CD4-positive, alpha-beta T cell (primary cell): ENCODE measurements at regions not wholly inside any gene's neighbourhood (a gene's known extent, or its start where the extent isn't known, plus 50 kb on each side); places are given as distances from the start of the nearest gene placed in this dataset.

Source experiments
- ATAC-seq: fragments of 200-7000 bp; cut with Tn5 transposase; one replicate; pipeline ENCODE4 v1.10.0; 2022; ENCODE audit warnings: mild to moderate bottlenecking; ENCODE audit not compliant: poor library complexity
- CTCF ChIA-PET: fragments of 350-600 bp; sonication (Branson Sonifier 250); formaldehyde crosslinking; loops from one replicate; lab custom pipeline; 2021; ENCODE audit warnings: antibody characterized with exemption, inconsistent platforms; lab: Charles Lee
- POLR2A ChIA-PET: fragments of 350-600 bp; sonication (Branson Sonifier 250); formaldehyde crosslinking; loops from one replicate; lab custom pipeline; 2021; ENCODE audit warnings: antibody characterized with exemption, inconsistent platforms; lab: Charles Lee
- DNase-seq, 14 experiments: peaks; one replicate each; pipeline ENCODE4 v3.0.0-alpha.2; 2013 to 2020; ENCODE audit warnings: mixed read lengths in 2 of 14
- H3K27ac ChIP-seq, 2 donors: one replicate each; pipeline versions ENCODE4 v1.5.1 to v1.7.0; 2013; ENCODE audit warnings: low read length in 2 of 2, low read depth in 1 of 2, mild to moderate bottlenecking in 1 of 2
- H3K27me3 ChIP-seq, 2 experiments: 1 replicate in 1 of 2; 2 replicates in 1 of 2; pipeline versions ENCODE4 v1.6.1 to v1.7.0; 2013; ENCODE audit warnings: low read length in 2 of 2, control low read depth in 1 of 2, mild to moderate bottlenecking in 1 of 2, moderate library complexity in 1 of 2; ENCODE audit not compliant: insufficient read depth in 2 of 2, control insufficient read depth in 1 of 2
- H3K36me3 ChIP-seq: one replicate; pipeline ENCODE4 v1.6.1; 2013; ENCODE audit warnings: low read length, control low read depth; ENCODE audit not compliant: insufficient read depth
- H3K4me1 ChIP-seq: one replicate; pipeline ENCODE4 v1.6.1; 2013; ENCODE audit warnings: low read length, control low read depth; ENCODE audit not compliant: insufficient read depth
- H3K4me3 ChIP-seq: one replicate; pipeline ENCODE4 v1.5.1; 2013; ENCODE audit warnings: mild to moderate bottlenecking, low read length, moderate library complexity
- H3K9me3 ChIP-seq, 2 experiments: 1 replicate in 1 of 2; 2 replicates in 1 of 2; pipeline versions ENCODE4 v1.6.1 to v1.7.0; 2013; ENCODE audit warnings: low read length in 2 of 2, mild to moderate bottlenecking in 2 of 2, control low read depth in 1 of 2, moderate library complexity in 1 of 2; ENCODE audit not compliant: control insufficient read depth in 1 of 2, insufficient read depth in 1 of 2
- H3K27ac Mint-ChIP-seq: one replicate; pipeline ENCODE4 v1.8.0; 2020; ENCODE audit warnings: mixed read lengths
- H3K27me3 Mint-ChIP-seq: one replicate; pipeline ENCODE4 v1.8.0; 2021; ENCODE audit warnings: mixed read lengths
- H3K36me3 Mint-ChIP-seq: one replicate; pipeline ENCODE4 v1.8.0; 2021; ENCODE audit warnings: low read depth, mixed read lengths
- H3K4me1 Mint-ChIP-seq: one replicate; pipeline ENCODE4 v1.8.0; 2021; ENCODE audit warnings: low read depth, mixed read lengths
- H3K4me3 Mint-ChIP-seq: one replicate; pipeline ENCODE4 v1.8.0; 2020; ENCODE audit warnings: mild to moderate bottlenecking, mixed read lengths
- H3K9me3 Mint-ChIP-seq: one replicate; pipeline ENCODE4 v1.8.0; 2020; ENCODE audit warnings: mixed read lengths
- CTCF ChIP-seq: fragments of 200-600 bp; IDR thresholded peaks from one replicate; pipeline ENCODE4 v1.8.0; 2022; ENCODE audit warnings: antibody characterized with exemption, mild to moderate bottlenecking
- intact Hi-C, 2 experiments: fragments of 100-400 bp; cut with DNase I in 1 of 2; cut with micrococcal nuclease in 1 of 2; formaldehyde crosslinking; loops; one replicate each; pipeline versions ENCODE4 v1.15.1 to v1.9.0; 2023 to 2025; cut with DNase I, micrococcal nuclease

GRCh38 chr9:82487935-82488312 is 499.4 kb downstream of the SPATA31D1 start:
- peaks cover 3% of the 10 kb centered on the region for H3K9me3 Mint-ChIP-seq

GRCh38 chr9:82488313-82489200 is 500.0 kb downstream of the SPATA31D1 start:
- H3K27me3 Mint-ChIP-seq = no peaks in the 10 kb centered on the region
- ChIA-PET CTCF (no interaction called here), POLR2A (no interaction called here)
- intact Hi-C loops = no loop called here
- no peaks in the 10 kb centered on the region for H3K36me3 Mint-ChIP-seq
- ATAC-seq (no peak), DNase-seq (no peak)
- H3K4me3 ChIP-seq = no peak overlapping the region
- peaks cover 3% of the 10 kb centered on the region for H3K9me3 Mint-ChIP-seq
- no peaks in the 10 kb centered on the region for H3K36me3 ChIP-seq
- no peaks in the 10 kb centered on the region for H3K9me3 ChIP-seq
- no peak overlapping the region for H3K27ac ChIP-seq
- H3K4me1 ChIP-seq = no peaks in the 10 kb centered on the region
- TF ChIP-seq CTCF = no peak
- no peak overlapping the region for H3K27ac Mint-ChIP-seq
- H3K27me3 ChIP-seq = no peaks in the 10 kb centered on the region
- H3K4me3 Mint-ChIP-seq = no peak overlapping the region
- H3K4me1 Mint-ChIP-seq = no peaks in the 10 kb centered on the region

More at GRCh38 chr9:82487935-82488312, 499.4 kb downstream of the SPATA31D1 start:
- H3K4me3 Mint-ChIP-seq = no peak overlapping the region
- Histone ChIP-seq H3K4me1 (no peaks in the 10 kb centered on the region), H3K27ac (no peak overlapping the region), H3K9me3 (no peaks in the 10 kb centered on the region), H3K27me3 (no peaks in the 10 kb centered on the region), H3K36me3 (no peaks in the 10 kb centered on the region), H3K4me3 (no peak overlapping the region)
- ATAC-seq (no peak), DNase-seq (no peak)
- TF ChIP-seq CTCF = no peak
- no peaks in the 10 kb centered on the region for H3K4me1 Mint-ChIP-seq
- intact Hi-C loops = no loop called here
- no peaks in the 10 kb centered on the region for H3K36me3 Mint-ChIP-seq
- POLR2A ChIA-PET = no interaction called here
- no peaks in the 10 kb centered on the region for H3K27me3 Mint-ChIP-seq
- no peak overlapping the region for H3K27ac Mint-ChIP-seq
- CTCF ChIA-PET = no interaction called here

GRCh38 chr9:82489201-82489821 is 500.7 kb downstream of the SPATA31D1 start:
- Mint-ChIP-seq H3K36me3 (no peaks in the 10 kb centered on the region), H3K4me3 (no peak overlapping the region), H3K27ac (no peak overlapping the region), H3K27me3 (no peaks in the 10 kb centered on the region), H3K4me1 (no peaks in the 10 kb centered on the region), H3K9me3 (peaks cover 3% of the 10 kb centered on the region)
- Histone ChIP-seq H3K4me1 (no peaks in the 10 kb centered on the region), H3K4me3 (no peak overlapping the region), H3K27me3 (no peaks in the 10 kb centered on the region), H3K27ac (no peak overlapping the region), H3K36me3 (no peaks in the 10 kb centered on the region), H3K9me3 (no peaks in the 10 kb centered on the region)
- intact Hi-C loops = no loop called here
- DNase-seq (no peak), ATAC-seq (no peak)
- POLR2A ChIA-PET = no interaction called here
- CTCF ChIA-PET = no interaction called here
- no peak for TF ChIP-seq CTCF
